IMR-90 (cell line): ENCODE measurements at regions not wholly inside any gene's neighbourhood (a gene's known extent, or its start where the extent isn't known, plus 50 kb on each side); places are given as distances from the start of the nearest gene placed in this dataset.

ENCODE experiments used
- ATAC-seq: fragments of 200-7000 bp; cut with Tn5 transposase; 2 replicates; pipeline ENCODE4 v1.9.1; 2020; ENCODE audit warnings: low read depth, mild to moderate bottlenecking, moderate library complexity
- BruUV-seq: library from RNA; stranded (reverse); fragments of 400-500 nt; replicated peaks from 2 replicates; lab custom pipeline; 2021; lab: Mats Ljungman, UMichigan
- CTCF ChIA-PET: fragments of 300-600 bp; formaldehyde crosslinking; extraction: SDS; loops from one replicate; lab custom pipeline; 2021; ENCODE audit warnings: antibody characterized with exemption; lab: Yijun Ruan, JAX
- POLR2A ChIA-PET: fragments of 300-600 bp; sonication (Branson Sonifier 250); formaldehyde crosslinking; loops from one replicate; lab custom pipeline; 2022; ENCODE audit warnings: antibody characterized with exemption; ENCODE audit not compliant: unreplicated experiment; lab: Charles Lee
- DNase-seq: peaks from one replicate; pipeline ENCODE4 v3.0.0; 2013
- H2AFZ ChIP-seq: replicated peaks from 2 replicates; pipeline ENCODE3; 2013; ENCODE audit warnings: low read length, mild to moderate bottlenecking; ENCODE audit not compliant: poor library complexity
- H2AK5ac ChIP-seq: 2 replicates; pipeline ENCODE4 v1.6.1; 2013; ENCODE audit warnings: low read depth, low read length, inconsistent platforms
- H2AK9ac ChIP-seq: replicated peaks from 2 replicates; pipeline ENCODE3; 2013; ENCODE audit warnings: mild to moderate bottlenecking, low read depth, low read length, moderate library complexity; ENCODE audit not compliant: poor library complexity
- H2BK120ac ChIP-seq: 2 replicates; pipeline ENCODE4 v1.6.1; 2013; ENCODE audit warnings: low read depth, low read length, inconsistent platforms
- H2BK15ac ChIP-seq: 3 replicates; pipeline ENCODE4 v1.6.1; 2013; ENCODE audit warnings: low read depth, low read length, inconsistent platforms
- H2BK20ac ChIP-seq: 2 replicates; pipeline ENCODE4 v1.6.1; 2013; ENCODE audit warnings: low read depth, mild to moderate bottlenecking, inconsistent platforms, low read length, moderate library complexity
- H2BK5ac ChIP-seq: 2 replicates; pipeline ENCODE4 v1.6.1; 2013; ENCODE audit warnings: mild to moderate bottlenecking, low read depth, low read length, inconsistent platforms; ENCODE audit not compliant: poor library complexity, severe bottlenecking
- H3K14ac ChIP-seq: replicated peaks from 2 replicates; pipeline ENCODE4 v1.6.1; 2013; ENCODE audit warnings: low read depth, low read length, inconsistent platforms
- H3K18ac ChIP-seq: 2 replicates; pipeline ENCODE4 v1.6.1; 2013; ENCODE audit warnings: low read depth, low read length, control low read depth
- H3K23ac ChIP-seq: 2 replicates; pipeline ENCODE4 v1.6.1; 2013; ENCODE audit warnings: low read depth, low read length, inconsistent platforms
- H3K27ac ChIP-seq: 2 replicates; pipeline ENCODE4 v1.5.1; 2013; ENCODE audit warnings: mild to moderate bottlenecking, control low read depth, low read length; ENCODE audit not compliant: insufficient read depth
- H3K27me3 ChIP-seq: 2 replicates; pipeline ENCODE4 v1.6.1; 2013; ENCODE audit warnings: low read length; ENCODE audit not compliant: control insufficient read depth, insufficient read depth
- H3K36me3 ChIP-seq: 2 replicates; pipeline ENCODE4 v1.6.1; 2013; ENCODE audit warnings: low read length, mixed read lengths; ENCODE audit not compliant: control insufficient read depth, insufficient read depth
- H3K4ac ChIP-seq: 2 replicates; pipeline ENCODE4 v1.6.1; 2013; ENCODE audit warnings: low read depth, low read length, inconsistent platforms
- H3K4me1 ChIP-seq: 2 replicates; pipeline ENCODE4 v1.6.1; 2013; ENCODE audit warnings: low read length, mixed read lengths; ENCODE audit not compliant: control insufficient read depth, insufficient read depth
- H3K4me2 ChIP-seq: 2 replicates; pipeline ENCODE4 v1.6.1; 2013; ENCODE audit warnings: low read depth, mild to moderate bottlenecking, control low read depth, low read length, moderate library complexity
- H3K4me3 ChIP-seq: 2 replicates; pipeline ENCODE4 v1.5.1; 2013; ENCODE audit warnings: low read depth, mild to moderate bottlenecking, control low read depth, low read length, moderate library complexity; ENCODE audit not compliant: insufficient read depth
- H3K56ac ChIP-seq: 2 replicates; pipeline ENCODE4 v1.6.1; 2013; ENCODE audit warnings: low read length, inconsistent platforms; ENCODE audit not compliant: insufficient read depth; ENCODE audit errors: extremely low read depth
- H3K79me1 ChIP-seq, 2 experiments: 2 replicates each; pipeline ENCODE4 v1.6.1; 2013; ENCODE audit warnings: low read length in 2 of 2, inconsistent platforms in 1 of 2, low read depth in 1 of 2
- H3K9ac ChIP-seq: 2 replicates; pipeline ENCODE4 v1.6.1; 2013; ENCODE audit warnings: low read depth, low read length, control low read depth
- H3K9me1 ChIP-seq: 2 replicates; pipeline ENCODE4 v1.6.1; 2013; ENCODE audit warnings: low read length, inconsistent platforms; ENCODE audit not compliant: insufficient read depth
- H3K9me3 ChIP-seq: 2 replicates; pipeline ENCODE4 v1.6.1; 2013; ENCODE audit warnings: low read length; ENCODE audit not compliant: control insufficient read depth, insufficient read depth
- H4K20me1 ChIP-seq: 2 replicates; pipeline ENCODE4 v1.6.1; 2013; ENCODE audit warnings: low read length, inconsistent platforms; ENCODE audit not compliant: insufficient read depth
- H4K5ac ChIP-seq: 2 replicates; pipeline ENCODE4 v1.6.1; 2013; ENCODE audit warnings: mild to moderate bottlenecking, low read depth, low read length, control low read depth
- H4K8ac ChIP-seq, 2 experiments: 2 replicates each; pipeline ENCODE4 v1.6.1; 2013; ENCODE audit warnings: low read depth in 2 of 2, low read length in 2 of 2, control low read depth in 1 of 2, inconsistent platforms in 1 of 2
- H4K91ac ChIP-seq: 2 replicates; pipeline ENCODE4 v1.6.1; 2013; ENCODE audit warnings: low read depth, low read length, inconsistent platforms; ENCODE audit not compliant: insufficient read depth
- BHLHE40 ChIP-seq: fragments of 150-350 bp; IDR thresholded peaks from 2 replicates; pipeline ENCODE4 v1.6.1; 2016; ENCODE audit warnings: mild to moderate bottlenecking, low read depth, low read length
- MAFK ChIP-seq: IDR thresholded peaks from 2 replicates; pipeline ENCODE4 v1.6.1; 2012; ENCODE audit warnings: low read depth, low read length, improper control_type of control experiment
- MXI1 ChIP-seq: IDR thresholded peaks from 2 replicates; pipeline ENCODE4 v1.6.1; 2012; ENCODE audit warnings: low read depth, mild to moderate bottlenecking, low read length, moderate library complexity, borderline replicate concordance
- RCOR1 ChIP-seq: IDR thresholded peaks from 2 replicates; pipeline ENCODE4 v1.6.1; 2012; ENCODE audit warnings: mild to moderate bottlenecking, low read length, improper control_type of control experiment; ENCODE audit not compliant: insufficient replicate concordance
- WGBS, 2 experiments: methylation state at CpG; one replicate each; pipeline versions ENCODE4 v1.1.5 to v1.1.7; 2013; ENCODE audit warnings: missing lambda C conversion rate in 2 of 2; ENCODE audit not compliant: insufficient read length in 1 of 2; ENCODE audit errors: extremely low coverage in 2 of 2; 5-methylcytosine and 5-hydroxymethylcytosine counted together
- dilution Hi-C: fragments of 300-500 bp; cut with HindIII; formaldehyde crosslinking; loops from one replicate; pipeline ENCODE4 v1.14.3; 2018; ENCODE audit warnings: low sequenced_read_pairs; ENCODE audit not compliant: unreplicated experiment
- in situ Hi-C: fragments of 300-500 bp; cut with MboI; formaldehyde crosslinking; loops from 3 replicates; pipeline ENCODE4 v1.14.3; 2019; ENCODE audit warnings: low sequenced_read_pairs, inconsistent platforms, mixed read lengths
- intact Hi-C: fragments of 100-400 bp; cut with micrococcal nuclease; formaldehyde crosslinking; loops from 2 replicates; pipeline ENCODE4 v1.10.0; 2022

- Histone ChIP-seq H3K9ac (no peak overlapping the region), H2AFZ (no peak overlapping the region), H3K4me2 (no peak overlapping the region), H3K9me1 (no peaks in the 10 kb centered on the region), H2BK5ac (no peak overlapping the region), H3K9me3 (no peaks in the 10 kb centered on the region), H2AK5ac (no peak overlapping the region), H2BK15ac (no peak overlapping the region), H3K79me1 (no peaks in the 10 kb centered on the region), H3K4ac (no peak overlapping the region), H2BK20ac (no peak overlapping the region), H3K4me3 (no peak overlapping the region), H3K56ac (no peak overlapping the region), H4K8ac (no peak overlapping the region), H3K18ac (no peak overlapping the region), H2BK120ac (no peak overlapping the region), H3K27ac (no peak overlapping the region), H2AK9ac (no peak overlapping the region), H3K4me1 (no peaks in the 10 kb centered on the region), H4K91ac (no peak overlapping the region), H3K36me3 (no peaks in the 10 kb centered on the region), H4K5ac (no peak overlapping the region), H3K27me3 (peaks cover 9% of the 10 kb centered on the region), H4K20me1 (no peaks in the 10 kb centered on the region), H3K14ac (no peak overlapping the region), H3K23ac (no peak overlapping the region)
- POLR2A ChIA-PET: no interaction called here
- ATAC-seq (no peak), DNase-seq (no peak)
- CTCF ChIA-PET: no interaction called here
- intact Hi-C loops (no loop called here), dilution Hi-C loops (no loop called here), in situ Hi-C loops (no loop called here)
- BruUV-seq: no TSS peak
- TF ChIP-seq RCOR1: no peak
- TF ChIP-seq MAFK: no peak
- TF ChIP-seq BHLHE40: no peak
- no peak for TF ChIP-seq MXI1
- WGBS, 2 experiments: 40% methylated on average over 11 of the region's 28 CpGs; no CpG with 5 or more reads in 1 of the 2 experiments
Measured at GRCh38 chr11:44443836-44444769, 121.4 kb upstream of the CD82 start.
